Upper lobe of left lung (tissue), 4 donors: ENCODE measurements at regions not wholly inside any gene's neighbourhood (a gene's known extent, or its start where the extent isn't known, plus 50 kb on each side); places are given as distances from the start of the nearest gene placed in this dataset.

Experiments
- CTCF ChIP-seq, 6 experiments: fragments of 450-650 bp in 4 of 6; fragments of 200-600 bp in 2 of 6; sonication (generic) in 2 of 6; IDR thresholded peaks; one replicate each; pipeline ENCODE4 v1.5.1; 2016 to 2019; ENCODE audit warnings: antibody characterized with exemption in 6 of 6
- POLR2A ChIP-seq, 4 donors: fragments of 450-650 bp; IDR thresholded peaks; one replicate each; pipeline ENCODE4 v1.5.1; 2016 to 2017; ENCODE audit warnings: antibody characterized with exemption in 4 of 4, mild to moderate bottlenecking in 2 of 4
- POLR2AphosphoS5 ChIP-seq, 2 donors: sonication (generic); formaldehyde crosslinking; IDR thresholded peaks; one replicate each; pipeline ENCODE4 v1.5.1; 2017; ENCODE audit warnings: antibody characterized with exemption in 2 of 2

- TF ChIP-seq CTCF (IDR thresholded peaks at IDR 0.05) (no peak), POLR2A (IDR thresholded peaks at IDR 0.05) (no peak), POLR2AphosphoS5 (IDR thresholded peaks at IDR 0.05) (no peak)
These were observed 59.4 kb upstream of the ADRA2C start for GRCh38 chr4:3706565-3707422.
